Kidney (tissue), 13 donors: ENCODE measurements at regions not wholly inside any gene's neighbourhood (a gene's known extent, or its start where the extent isn't known, plus 50 kb on each side); places are given as distances from the start of the nearest gene placed in this dataset.

Experiments
- DNase-seq, 5 donors: peaks; one replicate each; pipeline ENCODE4 v3.0.0-alpha.2; 2013 to 2020
- FAIRE-seq: peaks from 2 replicates; lab custom pipeline; 2012; peaks lifted over from hg19 to GRCh38; lab: Jason Lieb, UNC
- H3K27ac ChIP-seq, 2 donors: one replicate each; pipeline ENCODE4 v1.7.0; 2013; ENCODE audit warnings: low read depth in 2 of 2, low read length in 2 of 2, inconsistent platforms in 1 of 2
- H3K27me3 ChIP-seq: one replicate; pipeline ENCODE4 v1.7.1; 2013; ENCODE audit warnings: low read length, inconsistent platforms; ENCODE audit not compliant: control insufficient read depth, insufficient read depth
- H3K36me3 ChIP-seq, 3 donors: one replicate each; pipeline versions ENCODE4 v1.7.0 to v1.7.1; 2013; ENCODE audit warnings: low read length in 3 of 3, control low read depth in 1 of 3, inconsistent platforms in 1 of 3; ENCODE audit not compliant: insufficient read depth in 3 of 3, control insufficient read depth in 2 of 3
- H3K4me1 ChIP-seq, 3 donors: one replicate each; pipeline versions ENCODE4 v1.7.0 to v1.7.1; 2013; ENCODE audit warnings: low read length in 3 of 3, inconsistent platforms in 1 of 3, low read depth in 1 of 3; ENCODE audit not compliant: control insufficient read depth in 2 of 3, insufficient read depth in 2 of 3
- H3K4me3 ChIP-seq, 3 donors: one replicate each; pipeline versions ENCODE4 v1.7.0 to v1.8.1; 2013; ENCODE audit warnings: low read length in 3 of 3, control low read depth in 1 of 3, inconsistent platforms in 1 of 3
- H3K9ac ChIP-seq, 3 donors: one replicate each; pipeline versions ENCODE4 v1.7.0 to v1.7.1; 2013; ENCODE audit warnings: low read length in 3 of 3, control low read depth in 1 of 3, inconsistent platforms in 1 of 3
- H3K9me3 ChIP-seq, 3 donors: one replicate each; pipeline versions ENCODE4 v1.7.0 to v1.7.1; 2013; ENCODE audit warnings: low read length in 3 of 3, control low read depth in 1 of 3, inconsistent platforms in 1 of 3; ENCODE audit not compliant: control insufficient read depth in 2 of 3, insufficient read depth in 1 of 3
- intact Hi-C: fragments of 100-400 bp; cut with DNase I; formaldehyde crosslinking; loops from one replicate; pipeline ENCODE4 v1.11.1; 2022
- TF ChIP-seq, protein P1 (sequence below): IDR thresholded peaks from 3 replicates; pipeline ENCODE4 v1.5.1; 2012; ENCODE audit warnings: mild to moderate bottlenecking, moderate library complexity, borderline replicate concordance; ENCODE audit not compliant: insufficient read depth; ENCODE audit errors: extremely low read depth
- donor health status: control.
- donor health status: control.
- donor health status: control.
- donor health status: control.
- donor health status: control.
- donor health status: DM: yes; HTN: yes; CAD: no.
- donor health status: Normal renal cell carcinoma (clear cell type).

DNA sequence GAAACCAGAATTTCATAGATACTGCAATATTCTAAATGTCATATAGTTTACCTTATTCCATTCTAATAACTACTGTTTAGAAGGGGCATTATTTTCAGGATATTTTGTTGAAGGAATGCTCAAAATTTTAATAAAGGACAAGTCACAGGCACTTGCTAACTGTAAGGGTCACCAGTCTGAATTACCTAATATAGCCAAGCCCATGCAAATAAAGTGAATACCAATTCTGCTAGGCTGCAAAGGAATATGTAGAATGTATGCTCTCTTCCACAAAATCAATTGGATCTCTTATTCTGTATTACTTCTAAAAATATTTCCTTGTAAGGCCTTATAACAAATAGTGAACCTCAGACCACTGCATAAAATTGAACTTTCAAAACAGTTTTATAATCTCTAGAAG is 52.3 kb upstream of the FAT4 start:
- Histone ChIP-seq H3K27ac (no peak overlapping the region), H3K27me3 (no peaks in the 10 kb centered on the region), H3K4me3 (no peak overlapping the region), H3K9ac (no peak overlapping the region), H3K36me3 (no peaks in the 10 kb centered on the region), H3K4me1 (no peaks in the 10 kb centered on the region), H3K9me3 (no peaks in the 10 kb centered on the region)
- DNase-seq (no peak), FAIRE-seq (no peak)
- TF ChIP-seq, protein P1, sequence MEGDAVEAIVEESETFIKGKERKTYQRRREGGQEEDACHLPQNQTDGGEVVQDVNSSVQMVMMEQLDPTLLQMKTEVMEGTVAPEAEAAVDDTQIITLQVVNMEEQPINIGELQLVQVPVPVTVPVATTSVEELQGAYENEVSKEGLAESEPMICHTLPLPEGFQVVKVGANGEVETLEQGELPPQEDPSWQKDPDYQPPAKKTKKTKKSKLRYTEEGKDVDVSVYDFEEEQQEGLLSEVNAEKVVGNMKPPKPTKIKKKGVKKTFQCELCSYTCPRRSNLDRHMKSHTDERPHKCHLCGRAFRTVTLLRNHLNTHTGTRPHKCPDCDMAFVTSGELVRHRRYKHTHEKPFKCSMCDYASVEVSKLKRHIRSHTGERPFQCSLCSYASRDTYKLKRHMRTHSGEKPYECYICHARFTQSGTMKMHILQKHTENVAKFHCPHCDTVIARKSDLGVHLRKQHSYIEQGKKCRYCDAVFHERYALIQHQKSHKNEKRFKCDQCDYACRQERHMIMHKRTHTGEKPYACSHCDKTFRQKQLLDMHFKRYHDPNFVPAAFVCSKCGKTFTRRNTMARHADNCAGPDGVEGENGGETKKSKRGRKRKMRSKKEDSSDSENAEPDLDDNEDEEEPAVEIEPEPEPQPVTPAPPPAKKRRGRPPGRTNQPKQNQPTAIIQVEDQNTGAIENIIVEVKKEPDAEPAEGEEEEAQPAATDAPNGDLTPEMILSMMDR, result no peak
- intact Hi-C loops, result no loop called here

DNA sequence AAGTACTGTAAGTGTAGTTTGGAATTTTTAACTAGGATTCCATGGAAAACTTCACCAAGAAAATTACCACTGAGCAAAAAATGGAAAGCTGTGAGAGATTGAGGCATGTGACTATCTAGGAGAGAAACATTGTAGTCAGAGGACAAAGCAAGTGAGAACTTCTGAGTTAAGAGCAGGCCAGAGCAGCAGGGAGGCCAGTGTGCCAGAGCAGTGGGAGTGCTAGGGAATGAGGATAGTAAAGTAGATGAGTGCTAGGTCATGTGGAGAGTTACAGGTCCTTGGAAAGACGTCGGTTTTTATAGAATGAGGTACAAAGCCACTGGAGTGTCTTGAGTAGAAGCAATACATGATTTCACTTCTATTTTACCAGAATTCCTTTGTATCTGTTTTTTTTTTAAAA is 52.7 kb upstream of the FAT4 start:
- FAIRE-seq, result no peak
- no peaks in the 10 kb centered on the region for H3K36me3 ChIP-seq
- intact Hi-C loops, result no loop called here
- H3K27ac ChIP-seq, result no peak overlapping the region
- no peaks in the 10 kb centered on the region for H3K4me1 ChIP-seq
- H3K27me3 ChIP-seq, result no peaks in the 10 kb centered on the region
- no peak overlapping the region for H3K4me3 ChIP-seq
- no peaks in the 10 kb centered on the region for H3K9me3 ChIP-seq
- no peak for DNase-seq
- no peak overlapping the region for H3K9ac ChIP-seq
- TF ChIP-seq, protein P1, result no peak

DNA sequence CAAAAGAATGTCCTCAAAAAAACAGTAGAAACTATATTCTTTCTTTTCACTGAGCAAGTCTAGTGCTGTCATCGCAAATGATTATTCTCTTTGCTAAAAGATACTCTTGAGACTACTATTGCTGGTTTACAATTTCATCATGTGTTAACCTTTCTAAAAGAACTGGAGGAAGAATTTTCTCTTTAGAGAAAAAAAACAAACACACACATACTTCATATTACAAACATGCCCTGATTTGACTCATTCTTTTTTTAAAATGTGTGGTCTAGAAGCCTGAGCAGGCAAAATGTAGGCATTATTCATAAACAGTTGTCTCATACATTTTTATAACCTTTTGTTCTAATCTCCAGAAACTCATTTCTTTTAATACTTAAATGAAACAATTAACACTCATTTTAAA is 60.6 kb upstream of the FAT4 start:
- FAIRE-seq (no peak), DNase-seq (no peak)
- Histone ChIP-seq H3K27me3 (no peaks in the 10 kb centered on the region), H3K9me3 (no peaks in the 10 kb centered on the region), H3K4me1 (no peaks in the 10 kb centered on the region), H3K4me3 (no peak overlapping the region), H3K9ac (no peak overlapping the region), H3K36me3 (no peaks in the 10 kb centered on the region), H3K27ac (no peak overlapping the region)
- intact Hi-C loops, result no loop called here
- TF ChIP-seq, protein P1, result no peak

DNA sequence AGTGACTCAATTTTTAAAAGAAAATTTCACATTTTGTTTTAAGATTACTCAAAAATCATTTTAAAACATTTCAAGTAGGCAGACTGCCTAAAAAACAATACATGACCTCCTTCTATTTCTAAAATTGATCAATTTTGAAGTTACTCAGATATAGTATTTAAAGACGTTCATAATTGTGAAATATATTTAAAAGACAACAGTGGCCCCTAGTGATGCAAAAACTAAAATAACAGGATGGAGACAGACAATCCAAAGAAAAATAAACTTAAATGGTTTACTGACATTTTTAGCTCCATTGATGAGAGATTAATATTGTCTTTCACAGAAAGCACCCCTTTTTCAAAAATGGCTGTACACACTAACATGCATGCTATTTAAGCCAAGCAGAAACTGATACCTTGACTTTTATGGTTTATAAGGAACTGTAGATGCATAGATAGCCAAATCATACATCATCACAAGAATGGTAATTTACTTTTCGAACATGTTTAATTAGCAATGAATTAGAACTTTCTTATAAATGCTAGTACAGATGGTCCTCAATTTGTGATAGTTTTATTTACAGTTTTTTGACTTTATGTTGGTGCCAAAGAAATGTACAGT is 69.8 kb upstream of the FAT4 start:
- Histone ChIP-seq H3K4me3 (no peak overlapping the region), H3K9ac (no peak overlapping the region), H3K9me3 (no peaks in the 10 kb centered on the region), H3K4me1 (no peaks in the 10 kb centered on the region), H3K36me3 (no peaks in the 10 kb centered on the region), H3K27me3 (no peaks in the 10 kb centered on the region), H3K27ac (no peak overlapping the region)
- peak in 2 of 5 donors; percentile 27 to 29 for DNase-seq
- intact Hi-C loops, result no loop called here
- TF ChIP-seq, protein P1, result peak; percentile 14
- FAIRE-seq, result peak; percentile 88
